ENCODE measurements at regions not wholly inside any gene's neighbourhood (a gene's known extent, or its start where the extent isn't known, plus 50 kb on each side); places are given as distances from the start of the nearest gene placed in this dataset. TPM values are rescaled to one million over a fixed set of nuclear protein-coding genes. Genes with fewer than 3 reads are reported as not detected.
"Not testable (repeated sequence)": the region's sequence is repeated elsewhere in the genome, so short reads cannot be mapped to it uniquely, and the experiment has no call there.

DNA sequence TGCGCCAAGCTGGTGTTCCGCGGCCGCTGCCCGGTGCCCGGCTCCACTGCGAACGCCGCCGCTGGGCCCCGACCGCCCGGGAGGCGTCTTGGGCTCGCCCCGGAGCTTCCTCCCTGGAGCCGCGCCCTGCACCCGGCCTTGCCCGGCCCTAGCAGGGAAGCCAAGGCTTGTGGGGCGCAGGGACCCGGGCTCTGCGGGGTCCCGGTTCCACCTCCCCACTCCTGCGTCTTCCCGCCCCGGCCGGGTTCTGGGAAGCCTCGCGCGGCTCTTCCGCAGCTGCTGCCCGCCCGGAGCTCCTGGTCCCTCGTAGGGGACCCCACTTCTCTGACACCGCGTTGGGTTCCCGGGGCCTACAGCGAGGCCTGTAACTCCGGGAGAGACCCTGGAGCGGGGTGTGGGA is 149.8 kb downstream of the OR4F15 start:
- H3K4me3 Mint-ChIP-seq; H3K9me3 Mint-ChIP-seq; H3K27ac Mint-ChIP-seq; H3K4me1 Mint-ChIP-seq; DNase-seq; CTCF ChIA-PET; POLR2A ChIA-PET; H3K36me3 Mint-ChIP-seq (ENCODE audit: low read depth); H3K27me3 Mint-ChIP-seq: not testable (repeated sequence)

DNA sequence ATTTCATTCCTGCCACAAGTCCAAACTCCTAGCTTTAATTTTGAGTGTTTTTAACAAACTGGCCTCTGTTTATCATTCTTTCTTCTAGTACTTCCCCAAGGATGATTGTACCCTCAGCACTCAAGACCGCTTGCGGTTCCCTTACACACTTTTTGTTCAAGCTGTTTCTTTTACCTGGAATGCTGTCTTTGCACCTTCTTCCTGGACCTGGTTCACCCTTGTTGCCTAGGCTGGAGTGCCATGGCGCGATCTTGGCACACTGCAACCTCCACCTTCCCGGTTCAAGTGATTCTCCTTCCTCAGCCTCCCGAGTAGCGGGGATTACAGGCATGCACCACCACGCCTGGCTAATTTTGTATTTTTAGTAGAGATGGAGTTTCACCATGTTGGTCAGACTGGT is 151.7 kb downstream of the OR4F15 start:
- CTCF ChIA-PET; H3K36me3 Mint-ChIP-seq (ENCODE audit: low read depth); H3K4me3 Mint-ChIP-seq; DNase-seq; H3K4me1 Mint-ChIP-seq; H3K27me3 Mint-ChIP-seq; H3K9me3 Mint-ChIP-seq; H3K27ac Mint-ChIP-seq; POLR2A ChIA-PET: not testable (repeated sequence)

DNA sequence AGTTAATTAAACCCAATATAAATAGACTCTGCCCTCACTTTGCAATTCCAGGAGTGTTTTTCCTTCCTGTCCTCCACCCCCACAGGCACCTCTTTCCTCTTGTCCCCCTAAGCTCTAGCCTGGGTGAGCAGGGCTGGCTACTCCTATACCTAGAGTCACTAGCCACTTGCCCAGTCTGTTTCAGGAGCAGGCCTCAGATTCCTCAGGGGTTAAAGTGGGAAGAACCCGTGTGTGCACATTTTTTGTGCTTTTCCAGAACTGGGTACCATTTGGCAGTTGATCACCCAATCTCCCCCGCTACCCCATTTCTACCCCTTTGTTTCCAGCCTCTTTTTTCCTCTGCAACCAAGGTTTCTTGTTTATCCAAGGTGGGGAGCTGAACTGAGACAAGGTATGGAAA is 153.4 kb downstream of the OR4F15 start:
- DNase-seq; H3K4me3 Mint-ChIP-seq; H3K4me1 Mint-ChIP-seq; H3K27me3 Mint-ChIP-seq; H3K27ac Mint-ChIP-seq; H3K9me3 Mint-ChIP-seq; H3K36me3 Mint-ChIP-seq (ENCODE audit: low read depth); POLR2A ChIA-PET; CTCF ChIA-PET: not testable (repeated sequence)

DNA sequence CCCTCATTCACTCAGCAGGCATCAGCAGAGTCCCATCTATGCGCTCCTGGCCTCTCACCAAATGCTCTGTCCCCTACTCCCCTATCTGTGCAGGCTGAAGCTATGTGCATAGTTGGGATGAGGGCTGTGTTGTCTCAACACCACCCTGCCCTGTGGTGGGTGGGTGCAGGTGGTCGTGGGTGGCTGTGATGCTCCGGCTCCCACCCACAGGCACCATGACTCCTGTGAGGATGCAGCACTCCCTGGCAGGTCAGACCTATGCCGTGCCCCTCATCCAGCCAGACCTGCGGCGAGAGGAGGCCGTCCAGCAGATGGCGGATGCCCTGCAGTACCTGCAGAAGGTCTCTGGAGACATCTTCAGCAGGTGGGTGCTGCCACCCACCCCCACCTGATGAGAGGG is 153.9 kb downstream of the OR4F15 start:
- DNase-seq; H3K4me3 Mint-ChIP-seq; CTCF ChIA-PET; H3K9me3 Mint-ChIP-seq; POLR2A ChIA-PET; H3K27me3 Mint-ChIP-seq; H3K36me3 Mint-ChIP-seq (ENCODE audit: low read depth); H3K27ac Mint-ChIP-seq; H3K4me1 Mint-ChIP-seq: not testable (repeated sequence)

DNA sequence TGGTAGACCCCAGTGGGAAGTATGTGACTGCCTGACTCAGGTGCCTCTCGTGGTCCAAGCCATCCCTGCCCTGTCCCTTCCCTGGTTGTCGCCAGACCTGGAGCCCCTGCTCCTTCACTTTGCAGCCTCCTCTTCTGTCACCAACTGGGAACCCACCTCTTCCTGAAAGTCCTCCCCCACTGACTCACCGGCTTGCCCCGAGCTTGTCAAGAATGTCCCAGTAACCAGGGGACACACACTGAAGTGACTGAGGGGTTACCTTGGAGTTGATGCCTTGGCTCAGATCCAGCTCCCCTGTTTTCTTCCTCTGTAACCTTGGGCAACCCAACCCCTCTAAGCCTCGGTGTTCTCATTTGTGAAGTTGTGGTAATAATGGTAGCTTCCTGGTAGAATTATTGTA is 155.4 kb downstream of the OR4F15 start:
- H3K27me3 Mint-ChIP-seq; H3K4me1 Mint-ChIP-seq; CTCF ChIA-PET; H3K36me3 Mint-ChIP-seq (ENCODE audit: low read depth); H3K4me3 Mint-ChIP-seq; H3K27ac Mint-ChIP-seq; H3K9me3 Mint-ChIP-seq; POLR2A ChIA-PET; DNase-seq: not testable (repeated sequence)

DNA sequence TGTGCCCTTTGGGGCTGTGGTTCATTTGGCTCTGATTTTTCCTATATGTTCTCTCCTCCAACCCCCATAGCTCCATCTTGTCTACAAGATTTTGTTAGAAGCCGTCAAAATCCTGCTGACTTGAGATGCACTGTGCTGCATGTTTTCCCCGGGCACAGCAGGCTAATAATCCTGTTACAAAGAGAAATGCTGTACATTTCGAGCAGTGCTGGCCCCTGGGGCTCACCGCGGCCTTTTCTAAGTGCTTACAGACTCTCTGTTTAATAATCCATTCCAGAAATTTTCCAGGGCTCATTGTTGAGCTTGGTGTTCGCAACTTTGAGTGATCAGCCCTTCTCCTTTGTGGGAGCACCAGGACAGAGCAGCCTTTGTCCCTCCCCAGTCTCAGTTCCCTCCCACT is 158.6 kb downstream of the OR4F15 start:
- H3K27me3 Mint-ChIP-seq; POLR2A ChIA-PET; H3K4me1 Mint-ChIP-seq; H3K9me3 Mint-ChIP-seq; H3K27ac Mint-ChIP-seq; CTCF ChIA-PET; H3K4me3 Mint-ChIP-seq; H3K36me3 Mint-ChIP-seq (ENCODE audit: low read depth); DNase-seq: not testable (repeated sequence)

DNA sequence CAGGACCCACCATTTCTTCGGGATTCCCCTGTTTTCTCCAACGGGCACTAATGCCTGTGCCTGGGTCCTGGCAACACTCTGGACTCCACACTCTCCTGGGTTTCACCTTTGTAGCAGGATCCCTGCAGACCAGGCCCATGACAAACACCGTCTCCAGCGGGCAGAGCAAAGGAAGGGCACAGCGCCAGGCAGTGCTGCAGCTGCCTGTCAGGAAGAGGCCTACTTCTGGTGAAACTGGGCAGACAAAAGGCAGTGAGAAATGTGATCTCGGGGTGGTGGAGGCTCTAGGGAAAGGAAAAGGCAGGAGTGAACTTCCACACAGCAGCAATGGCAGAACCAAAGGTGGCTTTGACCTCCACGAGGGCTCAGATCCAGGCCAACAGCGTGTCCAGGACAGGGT is 165.3 kb downstream of the OR4F15 start:
- H3K27me3 Mint-ChIP-seq; H3K36me3 Mint-ChIP-seq (ENCODE audit: low read depth); CTCF ChIA-PET: not testable (repeated sequence)

DNA sequence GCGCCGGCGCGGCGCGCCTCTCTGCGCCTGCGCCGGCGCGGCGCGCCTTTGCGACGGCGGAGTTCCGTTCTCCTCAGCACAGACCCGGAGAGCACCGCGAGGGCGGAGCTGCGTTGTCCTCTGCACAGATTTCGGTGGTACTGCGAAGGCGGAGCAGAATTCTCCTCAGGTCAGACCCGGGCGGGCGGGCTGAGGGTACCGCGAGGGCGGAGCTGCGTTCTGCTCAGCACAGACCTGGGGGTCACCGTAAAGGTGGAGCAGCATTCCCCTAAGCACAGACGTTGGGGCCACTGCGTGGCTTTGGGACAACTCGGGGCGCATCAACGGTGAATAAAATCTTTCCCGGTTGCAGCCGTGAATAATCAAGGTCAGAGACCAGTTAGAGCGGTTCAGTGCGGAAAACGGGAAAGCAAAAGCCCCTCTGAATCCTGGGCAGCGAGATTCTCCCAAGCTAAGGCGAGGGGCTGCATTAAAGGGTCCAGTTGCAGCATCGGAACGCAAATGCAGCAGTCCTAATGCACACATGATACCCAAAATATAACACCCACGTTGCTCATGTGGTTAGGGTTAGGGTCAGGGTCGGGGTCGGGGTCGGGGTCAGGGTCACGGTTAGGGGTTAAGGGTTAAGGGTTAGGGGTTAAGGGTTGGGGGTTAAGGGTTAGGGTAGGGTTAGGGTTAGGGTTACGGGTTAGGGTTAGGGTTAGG is 168.4 kb downstream of the OR4F15 start:
- H3K9me3 Mint-ChIP-seq; H3K27me3 Mint-ChIP-seq; H3K4me1 Mint-ChIP-seq; H3K36me3 Mint-ChIP-seq (ENCODE audit: low read depth); CTCF ChIA-PET; POLR2A ChIA-PET; H3K4me3 Mint-ChIP-seq: not testable (repeated sequence)
- peak overlapping the region; percentile 41 for H3K27ac Mint-ChIP-seq
- DNase-seq, result peak; percentile 25

More for the DNA sequence above, 165.3 kb downstream of the OR4F15 start:
- H3K4me1 Mint-ChIP-seq, POLR2A ChIA-PET, DNase-seq, H3K9me3 Mint-ChIP-seq, H3K4me3 Mint-ChIP-seq, H3K27ac Mint-ChIP-seq: not testable (repeated sequence)

Small RNAs in the stretch of these regions (microRNA-seq; reads per million reads assigned to microRNA genes)
- gene MIR1302-10 (ENCODE audit: borderline microRNAs expressed, borderline replicate concordance), result not detected
- not detected for gene MIR6859-3 (ENCODE audit: borderline microRNAs expressed, borderline replicate concordance)

All from activated CD4-positive, alpha-beta T cell treated with anti-CD3 and anti-CD28 coated beads, Interleukin-2, amount 10 ng/mL, durations not matched to agents 7 days and 5 days (primary cell).